Ectodermal cell (in vitro differentiated cells): ENCODE measurements at regions not wholly inside any gene's neighbourhood (a gene's known extent, or its start where the extent isn't known, plus 50 kb on each side); places are given as distances from the start of the nearest gene placed in this dataset.
"Not testable (repeated sequence)": the region's sequence is repeated elsewhere in the genome, so short reads cannot be mapped to it uniquely, and the experiment has no call there.

ENCODE experiments used
- H3K27ac ChIP-seq: 2 replicates; pipeline ENCODE4 v1.7.0; 2013; ENCODE audit warnings: mild to moderate bottlenecking, low read depth, low read length; ENCODE audit not compliant: insufficient read depth, poor library complexity, severe bottlenecking
- H3K27me3 ChIP-seq: 2 replicates; pipeline ENCODE4 v1.7.0; 2013; ENCODE audit warnings: mild to moderate bottlenecking, low read length; ENCODE audit not compliant: insufficient read depth, control insufficient read depth, poor library complexity, severe bottlenecking
- H3K36me3 ChIP-seq: one replicate; pipeline ENCODE4 v1.7.0; 2013; ENCODE audit warnings: low read length; ENCODE audit not compliant: control insufficient read depth, insufficient read depth
- H3K4me1 ChIP-seq: one replicate; pipeline ENCODE4 v1.7.0; 2013; ENCODE audit warnings: low read length; ENCODE audit not compliant: control insufficient read depth, insufficient read depth
- H3K4me3 ChIP-seq: 2 replicates; pipeline ENCODE4 v1.7.0; 2013; ENCODE audit warnings: low read depth, low read length, control low read depth; ENCODE audit not compliant: insufficient read depth
- H3K9me3 ChIP-seq: 2 replicates; pipeline ENCODE4 v1.7.0; 2013; ENCODE audit warnings: mild to moderate bottlenecking, low read length, moderate library complexity; ENCODE audit not compliant: control insufficient read depth
- WGBS, 2 experiments: methylation state at CpG; one replicate each; pipeline ENCODE4 v1.1.7; 2013; ENCODE audit warnings: missing lambda C conversion rate in 2 of 2; 5-methylcytosine and 5-hydroxymethylcytosine counted together

DNA sequence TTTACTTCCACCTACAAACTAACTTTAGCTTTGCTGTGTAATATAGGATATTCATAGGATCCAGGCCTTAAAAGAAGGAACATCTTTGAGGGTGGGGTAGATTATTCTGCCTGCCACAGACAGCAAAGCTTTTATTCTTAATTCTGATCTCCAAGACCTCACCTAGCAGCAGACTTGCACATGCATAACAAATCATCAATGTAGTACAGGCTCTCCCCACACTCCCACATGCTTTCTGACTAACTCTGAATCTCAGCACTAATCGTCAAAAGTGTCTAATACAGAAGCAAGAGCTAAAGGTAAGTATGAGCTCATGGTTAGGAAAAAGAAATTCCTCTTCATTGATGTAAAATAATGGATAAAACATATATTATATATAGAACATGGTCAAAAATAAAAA is 1468.5 kb upstream of the B3GALT2 start:
- Histone ChIP-seq H3K9me3 (no peaks in the 10 kb centered on the region), H3K4me1 (no peaks in the 10 kb centered on the region), H3K27ac (no peak overlapping the region), H3K27me3 (no peaks in the 10 kb centered on the region), H3K4me3 (no peak overlapping the region), H3K36me3 (no peaks in the 10 kb centered on the region)
- WGBS, 2 experiments: no CpG with 5 or more reads among the region's 1 CpG

DNA sequence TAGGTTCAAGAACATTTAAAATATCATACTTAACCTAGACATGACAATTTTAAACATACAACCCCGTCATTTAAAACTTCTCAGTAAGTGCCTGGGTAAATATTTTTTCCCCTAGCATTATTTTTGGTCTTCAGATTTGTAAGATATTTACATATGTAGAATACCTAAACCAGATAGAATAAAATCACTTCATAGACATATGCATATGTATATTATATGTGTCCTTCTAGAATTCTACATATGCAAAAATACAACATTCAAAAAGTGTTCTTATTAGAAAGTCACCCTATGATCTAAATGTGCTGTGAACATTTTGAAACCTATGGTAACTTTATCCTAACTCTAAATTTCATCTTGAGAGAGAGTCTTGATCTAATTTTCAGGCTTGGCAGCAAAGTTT is 1467.0 kb upstream of the B3GALT2 start:
- Histone ChIP-seq H3K4me1 (no peaks in the 10 kb centered on the region), H3K36me3 (no peaks in the 10 kb centered on the region), H3K27me3 (no peaks in the 10 kb centered on the region), H3K9me3 (no peaks in the 10 kb centered on the region), H3K4me3 (no peak overlapping the region), H3K27ac (no peak overlapping the region)
- 100% methylated on average over 1 of the region's 1 CpG for WGBS, 2 experiments

DNA sequence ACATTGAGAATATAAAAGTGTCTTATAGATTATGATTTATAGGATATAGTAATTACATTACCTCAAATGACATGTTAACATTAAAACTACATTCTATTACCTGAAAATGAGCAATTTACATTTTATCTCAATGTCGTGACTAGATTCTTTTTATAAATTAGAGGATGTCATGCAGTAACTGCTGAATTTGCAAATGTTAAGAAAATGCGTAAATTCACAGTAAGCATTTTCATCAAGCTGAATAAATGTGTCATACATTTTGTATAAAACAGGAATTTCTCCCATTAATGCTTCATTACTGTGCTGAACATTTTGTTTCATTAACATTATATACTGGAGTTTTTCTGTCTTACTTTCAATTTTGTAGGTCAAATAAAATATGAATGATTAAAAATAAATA is 1460.7 kb upstream of the B3GALT2 start:
- Histone ChIP-seq H3K9me3 (no peaks in the 10 kb centered on the region), H3K36me3 (no peaks in the 10 kb centered on the region), H3K27me3 (no peaks in the 10 kb centered on the region), H3K27ac (no peak overlapping the region), H3K4me3 (no peak overlapping the region), H3K4me1 (no peaks in the 10 kb centered on the region)
- 80 to 86% methylated on average over 1 of the region's 2 CpGs for WGBS, 2 experiments

DNA sequence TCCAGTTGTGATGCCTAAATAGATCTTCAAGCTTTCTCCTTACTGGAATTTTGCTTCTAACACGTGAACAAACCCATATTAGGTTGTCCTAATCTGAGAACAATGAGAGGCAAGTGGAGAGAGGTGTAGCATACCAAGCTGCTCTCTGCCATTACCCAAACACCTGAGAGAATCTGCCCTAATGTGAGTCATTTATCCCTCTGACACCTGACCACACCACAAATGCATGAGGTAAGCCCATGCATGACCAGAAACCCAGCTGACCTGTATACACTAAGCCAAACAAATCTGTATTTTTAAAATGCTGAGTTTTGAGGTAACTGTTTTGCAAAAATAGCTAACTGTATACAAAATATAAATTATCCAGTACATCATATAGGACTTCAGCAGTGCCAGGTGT is 1458.1 kb upstream of the B3GALT2 start:
- 73 to 100% methylated on average over 1 of the region's 1 CpG for WGBS, 2 experiments
- Histone ChIP-seq H3K9me3 (peaks cover 4% of the 10 kb centered on the region), H3K4me3 (no peak overlapping the region), H3K27me3 (no peaks in the 10 kb centered on the region), H3K36me3 (no peaks in the 10 kb centered on the region), H3K4me1 (no peaks in the 10 kb centered on the region), H3K27ac (no peak overlapping the region)

DNA sequence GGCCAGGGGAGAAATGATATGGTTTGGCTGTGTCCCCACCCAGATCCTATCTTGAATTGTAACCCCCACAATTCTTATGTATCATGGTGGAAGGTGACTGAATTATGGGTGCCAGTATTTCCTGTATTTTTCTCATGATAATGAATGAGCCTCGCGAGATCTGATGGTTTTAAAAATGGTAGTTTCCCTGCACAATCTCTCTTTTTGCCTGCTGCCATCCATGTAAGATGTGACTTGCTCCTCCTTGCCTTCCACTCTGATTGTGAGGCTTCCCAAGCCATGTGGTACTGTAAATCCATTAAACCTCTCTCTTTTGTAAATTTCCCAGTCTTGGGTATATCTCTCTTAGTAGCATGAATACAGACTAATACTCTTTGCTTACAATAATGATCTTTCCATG is 1453.9 kb upstream of the B3GALT2 start:
- WGBS, 2 experiments: 93 to 96% methylated on average over 2 of the region's 2 CpGs
- peaks cover 4% of the 10 kb centered on the region for H3K9me3 ChIP-seq
- H3K4me3 ChIP-seq: no peak overlapping the region

DNA sequence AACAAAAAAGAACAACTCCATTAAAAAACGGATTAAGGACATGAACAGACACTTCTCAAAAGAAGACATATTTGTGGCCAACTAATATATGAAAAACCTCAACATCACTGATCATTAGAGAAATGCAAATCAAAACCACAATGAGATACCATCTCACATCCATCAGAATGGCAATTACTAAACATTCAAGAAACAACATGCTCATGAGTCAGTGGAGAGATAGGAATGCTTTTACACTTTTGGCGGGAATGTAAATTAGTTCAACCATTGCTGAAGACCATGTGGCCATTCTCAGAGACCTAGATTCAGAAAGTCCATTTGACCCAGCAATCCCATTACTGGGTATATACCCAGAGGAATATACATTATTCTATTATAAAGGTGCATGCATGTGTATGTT is 1442.6 kb upstream of the B3GALT2 start:
- WGBS, 2 experiments: 85% methylated on average over 2 of the region's 2 CpGs
- no peaks in the 10 kb centered on the region for H3K9me3 ChIP-seq
- H3K4me3 ChIP-seq: no peak overlapping the region
- no peak overlapping the region for H3K27ac ChIP-seq
- H3K4me1 ChIP-seq: no peaks in the 10 kb centered on the region
- H3K27me3 ChIP-seq: no peaks in the 10 kb centered on the region
- no peaks in the 10 kb centered on the region for H3K36me3 ChIP-seq

More for the DNA sequence above, 1453.9 kb upstream of the B3GALT2 start:
- Histone ChIP-seq H3K36me3 (no peaks in the 10 kb centered on the region), H3K27ac (no peak overlapping the region), H3K4me1 (no peaks in the 10 kb centered on the region), H3K27me3 (no peaks in the 10 kb centered on the region)

DNA sequence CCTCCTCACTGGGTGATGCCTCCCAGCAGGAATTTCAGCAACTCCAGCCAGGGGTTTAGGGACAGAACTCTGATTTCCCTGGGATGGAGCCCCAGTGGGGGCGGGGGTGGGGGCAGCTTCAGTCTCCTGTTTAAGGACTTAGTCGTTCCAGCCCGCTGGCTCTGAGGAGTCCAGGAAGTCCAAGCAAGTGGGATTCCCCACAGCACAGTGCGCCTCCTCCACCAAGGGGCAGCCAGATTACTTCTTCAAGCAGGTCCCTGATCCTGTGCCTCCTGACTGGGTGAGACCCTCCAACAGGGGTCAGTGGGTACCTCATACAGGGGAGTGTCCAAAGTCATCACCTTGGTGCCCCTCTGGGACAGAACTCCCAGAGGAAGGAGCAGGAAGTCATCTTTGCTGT is 1438.4 kb upstream of the B3GALT2 start:
- H3K27ac ChIP-seq: no peak overlapping the region
- no peaks in the 10 kb centered on the region for H3K36me3 ChIP-seq
- H3K4me1 ChIP-seq: no peaks in the 10 kb centered on the region
- H3K9me3 ChIP-seq: no peaks in the 10 kb centered on the region
- no peaks in the 10 kb centered on the region for H3K27me3 ChIP-seq
- H3K4me3 ChIP-seq: no peak overlapping the region
- 96 to 97% methylated on average over 4 of the region's 4 CpGs for WGBS, 2 experiments

DNA sequence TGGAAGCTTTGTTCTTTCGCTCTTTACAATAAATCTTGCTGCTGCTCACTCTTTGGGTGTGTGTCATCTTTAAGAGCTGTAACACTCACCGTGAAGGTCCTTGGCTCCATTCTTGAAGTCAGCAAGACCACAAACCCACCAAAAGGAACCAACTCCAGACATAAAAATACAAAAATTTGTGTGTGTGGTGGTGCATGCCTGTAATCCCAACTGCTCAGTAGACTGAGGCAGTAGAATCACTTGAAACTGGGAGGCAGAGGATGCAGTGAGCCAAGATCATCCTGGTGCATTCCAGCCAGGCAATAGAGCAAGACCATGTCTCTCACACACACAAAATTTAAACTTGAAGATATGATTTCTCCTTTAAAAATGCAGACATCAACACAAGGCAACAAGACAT is 1431.7 kb upstream of the B3GALT2 start:
- WGBS, 2 experiments: 94 to 100% methylated on average over 1 to 2 of the region's 2 CpGs
- H3K4me1 ChIP-seq: no peaks in the 10 kb centered on the region
- no peak overlapping the region for H3K4me3 ChIP-seq
- no peaks in the 10 kb centered on the region for H3K36me3 ChIP-seq
- H3K9me3 ChIP-seq: no peaks in the 10 kb centered on the region
- no peak overlapping the region for H3K27ac ChIP-seq
- H3K27me3 ChIP-seq: no peaks in the 10 kb centered on the region

DNA sequence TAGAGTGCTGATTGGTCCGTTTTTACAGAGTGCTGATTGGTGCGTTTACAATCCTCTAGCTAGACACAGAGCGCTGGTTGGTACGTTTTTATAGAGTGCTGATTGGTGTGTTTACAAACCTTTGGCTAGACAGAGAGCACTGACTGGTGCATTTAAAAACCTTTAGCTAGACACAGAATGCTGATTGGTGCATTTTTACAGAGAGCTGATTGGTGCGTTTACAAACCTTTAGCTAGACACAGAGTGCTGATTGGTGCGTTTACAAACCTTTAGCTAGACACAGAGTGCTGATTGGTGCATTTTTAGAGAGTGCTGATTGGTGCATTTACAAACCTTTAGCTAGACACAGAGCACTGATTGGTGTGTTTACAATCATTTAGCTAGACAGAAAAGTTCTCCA is 1430.9 kb upstream of the B3GALT2 start:
- not testable (repeated sequence) for H3K4me3 ChIP-seq, H3K9me3 ChIP-seq, H3K27ac ChIP-seq, H3K36me3 ChIP-seq, H3K4me1 ChIP-seq, H3K27me3 ChIP-seq
- 93 to 94% methylated on average over 6 of the region's 6 CpGs for WGBS, 2 experiments

DNA sequence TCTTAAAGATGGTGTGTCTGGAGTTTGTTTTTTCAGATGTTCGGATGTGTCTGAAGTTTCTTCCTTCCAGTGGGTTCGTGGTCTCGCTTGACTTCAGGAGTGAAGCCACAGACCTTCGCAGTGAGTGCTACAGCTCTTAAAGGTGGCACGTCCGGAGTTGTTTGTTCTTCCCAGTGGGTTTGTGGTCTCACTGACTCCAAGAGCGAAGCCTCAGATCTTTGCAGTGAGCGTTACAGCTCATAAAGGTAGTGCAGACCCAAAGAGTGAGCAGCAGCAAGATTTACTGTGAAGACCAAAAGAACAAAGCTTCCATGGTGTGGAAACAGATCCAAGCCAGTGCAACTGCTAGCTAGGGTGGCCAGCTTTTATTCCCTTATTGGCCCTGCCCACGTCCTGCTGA is 1430.4 kb upstream of the B3GALT2 start:
- H3K4me3 ChIP-seq: no peak overlapping the region
- H3K27me3 ChIP-seq: no peaks in the 10 kb centered on the region
- H3K27ac ChIP-seq: no peak overlapping the region
- 82 to 84% methylated on average over 9 of the region's 9 CpGs for WGBS, 2 experiments
- H3K9me3 ChIP-seq: no peaks in the 10 kb centered on the region
- H3K36me3 ChIP-seq: no peaks in the 10 kb centered on the region
- H3K4me1 ChIP-seq: no peaks in the 10 kb centered on the region

DNA sequence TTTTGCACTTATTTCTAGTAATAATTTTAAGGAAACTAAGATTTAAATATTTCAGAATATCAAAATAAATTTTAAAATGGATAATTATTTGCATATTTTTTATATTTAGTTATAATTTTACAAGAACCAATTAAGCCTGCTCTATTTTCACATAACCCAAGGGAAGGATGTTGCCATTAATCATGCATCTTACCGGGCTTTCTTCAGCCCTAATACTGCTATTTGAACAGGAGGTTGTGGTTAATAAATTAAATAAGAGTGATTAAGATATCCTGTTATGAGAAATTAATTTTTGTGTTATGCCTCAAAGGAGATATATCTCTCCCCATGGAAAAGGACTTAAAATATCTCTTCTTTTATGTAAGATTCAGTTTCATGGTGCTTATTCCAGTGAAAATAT is 1415.8 kb upstream of the B3GALT2 start:
- Histone ChIP-seq H3K27me3 (no peaks in the 10 kb centered on the region), H3K36me3 (no peaks in the 10 kb centered on the region), H3K4me1 (no peaks in the 10 kb centered on the region), H3K9me3 (no peaks in the 10 kb centered on the region), H3K27ac (no peak overlapping the region), H3K4me3 (no peak overlapping the region)
- 100% methylated on average over 1 of the region's 1 CpG; no CpG with 5 or more reads in 1 of the 2 experiments for WGBS, 2 experiments
